T-helper 2 cell treated with Interferon-gamma antibody and Interleukin-4, amounts not matched to agents 5 μg/mL and 100 μg/mL, for 36 hours (primary cell): ENCODE measurements at regions not wholly inside any gene's neighbourhood (a gene's known extent, or its start where the extent isn't known, plus 50 kb on each side); places are given as distances from the start of the nearest gene placed in this dataset.
A peak's percentile ranks its signal among the peaks of the same experiment; 100 is the strongest.
"Not testable (repeated sequence)": the region's sequence is repeated elsewhere in the genome, so short reads cannot be mapped to it uniquely, and the experiment has no call there.

Source experiments
- DNase-seq: peaks from one replicate; pipeline ENCODE4 v3.0.0; 2021; ENCODE audit warnings: low spot score
- H3K27ac Mint-ChIP-seq: one replicate; pipeline ENCODE4 v1.8.0; 2021; ENCODE audit warnings: mild to moderate bottlenecking, mixed read lengths
- H3K27me3 Mint-ChIP-seq: one replicate; pipeline ENCODE4 v1.8.0; 2021; ENCODE audit warnings: low read depth, mixed read lengths
- H3K36me3 Mint-ChIP-seq: one replicate; pipeline ENCODE4 v1.8.0; 2021; ENCODE audit warnings: low read depth, mixed read lengths
- H3K4me1 Mint-ChIP-seq: one replicate; pipeline ENCODE4 v1.8.0; 2021; ENCODE audit warnings: low read depth, mixed read lengths
- H3K4me3 Mint-ChIP-seq: one replicate; pipeline ENCODE4 v1.8.0; 2022; ENCODE audit warnings: mild to moderate bottlenecking, moderate library complexity, mixed read lengths
- H3K9me3 Mint-ChIP-seq: one replicate; pipeline ENCODE4 v1.8.0; 2021; ENCODE audit warnings: mixed read lengths

- Mint-ChIP-seq H3K9me3 (no peaks in the 10 kb centered on the region), H3K4me1 (no peaks in the 10 kb centered on the region), H3K36me3 (no peaks in the 10 kb centered on the region), H3K27me3 (no peaks in the 10 kb centered on the region), H3K27ac (no peak overlapping the region), H3K4me3 (no peak overlapping the region)
- DNase-seq = no peak
Observed at GRCh38 chrX:136975684-136976470, 57.9 kb downstream of the GPR101 start.

DNA sequence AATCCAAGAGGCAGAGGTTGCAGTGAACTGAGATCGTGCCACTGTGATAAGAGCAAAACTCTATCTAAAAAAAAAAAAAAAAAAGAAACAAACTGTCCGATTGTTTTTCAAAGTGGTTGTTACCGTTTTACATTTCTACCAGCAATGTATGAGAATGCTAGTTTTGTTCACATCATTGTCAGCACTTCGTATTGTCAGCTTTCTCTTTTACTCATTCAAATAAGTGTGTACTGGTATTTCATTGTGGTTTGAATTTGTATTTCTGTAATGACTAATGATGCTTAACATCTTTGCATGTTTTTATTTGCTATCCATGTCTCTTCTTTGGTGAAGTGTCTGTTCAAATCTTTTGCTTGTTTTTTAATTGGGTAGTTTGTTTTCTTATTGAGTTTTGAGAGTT lies 65.8 kb downstream of the GPR101 start:
- no peak overlapping the region for H3K4me3 Mint-ChIP-seq
- no peaks in the 10 kb centered on the region for H3K36me3 Mint-ChIP-seq
- no peak for DNase-seq
- H3K9me3 Mint-ChIP-seq = no peaks in the 10 kb centered on the region
- H3K27ac Mint-ChIP-seq = no peak overlapping the region
- H3K27me3 Mint-ChIP-seq = no peaks in the 10 kb centered on the region
- peaks cover 3% of the 10 kb centered on the region for H3K4me1 Mint-ChIP-seq

DNA sequence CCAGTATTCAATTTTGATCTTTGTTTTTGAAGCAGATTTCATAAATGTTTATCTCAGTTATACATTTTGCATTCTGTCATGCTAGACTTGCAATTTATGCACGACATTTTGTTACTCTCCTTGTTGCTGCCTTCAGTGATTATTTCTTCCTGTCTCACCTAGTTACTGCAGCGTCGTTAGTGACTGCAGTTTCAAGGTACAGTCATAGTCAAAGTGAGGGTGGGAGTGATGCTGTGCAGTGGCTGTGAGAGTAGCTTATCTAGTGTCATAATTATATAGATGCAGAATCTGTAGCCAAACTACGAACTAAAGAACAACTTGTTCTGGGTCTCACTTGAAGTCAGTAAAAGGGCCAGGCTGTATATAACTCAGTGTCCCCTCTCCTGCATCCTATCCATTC lies 69.8 kb downstream of the GPR101 start:
- no peaks in the 10 kb centered on the region for H3K36me3 Mint-ChIP-seq
- no peaks in the 10 kb centered on the region for H3K27me3 Mint-ChIP-seq
- H3K27ac Mint-ChIP-seq = no peak overlapping the region
- H3K4me3 Mint-ChIP-seq = no peak overlapping the region
- H3K4me1 Mint-ChIP-seq = peaks cover 6% of the 10 kb centered on the region
- peak; percentile 6 for DNase-seq
- H3K9me3 Mint-ChIP-seq = no peaks in the 10 kb centered on the region

DNA sequence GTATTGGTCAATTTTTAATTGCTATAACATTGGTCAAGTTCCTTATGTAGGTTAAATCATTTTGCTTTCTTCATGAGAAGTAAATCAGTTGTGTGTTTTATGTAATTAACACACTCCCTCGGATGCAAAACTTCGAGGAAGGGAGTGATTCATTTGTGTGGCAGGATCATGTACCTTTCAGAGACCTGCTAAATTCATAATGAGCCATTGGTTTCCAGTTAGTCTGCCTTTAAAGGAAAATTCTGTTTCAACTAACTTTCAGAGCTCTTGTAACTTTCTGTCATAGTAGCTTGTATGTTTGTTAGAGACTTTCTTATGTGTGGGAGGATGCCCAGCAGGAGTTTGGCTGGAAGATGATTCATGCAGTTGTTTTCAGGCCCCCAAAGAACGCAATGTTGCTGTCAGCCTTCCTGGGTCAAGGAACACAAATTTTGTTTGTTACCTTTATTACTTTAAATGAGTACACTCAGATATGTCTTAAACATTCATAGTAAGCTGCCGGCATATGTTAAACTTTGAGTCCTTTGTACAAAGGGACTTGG lies 72.1 kb downstream of the GPR101 start:
- Mint-ChIP-seq H3K4me3 (no peak overlapping the region), H3K27me3 (no peaks in the 10 kb centered on the region), H3K9me3 (no peaks in the 10 kb centered on the region), H3K27ac (no peak overlapping the region), H3K36me3 (no peaks in the 10 kb centered on the region), H3K4me1 (peaks cover 2% of the 10 kb centered on the region)
- DNase-seq = no peak

DNA sequence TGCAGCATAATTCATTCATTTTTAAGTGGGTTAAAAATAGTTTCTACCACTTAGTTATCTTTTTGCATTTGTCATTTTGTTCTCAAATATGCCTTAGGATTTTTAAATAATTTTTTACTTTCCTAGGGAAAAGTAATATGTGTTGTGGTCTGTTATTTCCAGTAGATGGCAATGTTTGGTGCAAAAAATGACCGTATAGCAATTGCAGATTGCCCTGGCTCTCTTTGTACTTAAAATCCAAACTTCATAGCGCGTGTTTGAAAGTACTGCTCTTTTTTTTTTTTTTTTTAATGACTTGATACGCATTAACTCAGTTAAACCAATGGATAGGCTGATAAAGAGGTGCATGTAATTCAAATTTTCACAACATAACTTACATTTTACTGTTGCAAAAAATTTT lies 74.4 kb upstream of the RBMX start:
- Mint-ChIP-seq H3K36me3 (no peaks in the 10 kb centered on the region), H3K4me1 (no peaks in the 10 kb centered on the region), H3K27ac (no peak overlapping the region), H3K4me3 (no peak overlapping the region), H3K9me3 (no peaks in the 10 kb centered on the region), H3K27me3 (no peaks in the 10 kb centered on the region)
- DNase-seq = no peak

- Mint-ChIP-seq H3K4me1 (no peaks in the 10 kb centered on the region), H3K27me3 (no peaks in the 10 kb centered on the region), H3K4me3 (no peak overlapping the region), H3K27ac (no peak overlapping the region), H3K36me3 (no peaks in the 10 kb centered on the region), H3K9me3 (no peaks in the 10 kb centered on the region)
- DNase-seq = peak; percentile 37
Observed at GRCh38 chrX:136953867-136954787, 73.6 kb upstream of the RBMX start.

DNA sequence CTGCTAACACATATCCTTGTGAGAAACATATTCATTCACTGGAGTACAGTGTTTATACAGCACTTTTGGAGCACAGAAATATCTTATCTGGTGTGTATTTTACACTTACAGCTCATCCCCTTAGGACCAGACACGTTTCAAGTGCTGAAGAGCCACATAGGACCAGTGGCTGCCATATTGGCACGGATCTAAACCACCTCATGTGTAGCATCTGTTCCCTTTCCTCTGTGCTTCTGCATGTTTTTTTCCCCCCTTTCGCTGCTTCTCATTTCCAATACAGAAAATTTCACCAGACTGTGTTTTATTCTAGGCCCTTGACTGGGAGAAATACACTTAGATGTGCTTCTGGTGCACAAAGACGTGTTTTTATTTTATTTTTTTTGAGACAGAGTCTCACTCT lies 69.7 kb upstream of the RBMX start:
- no peak for DNase-seq
- H3K4me3 Mint-ChIP-seq = no peak overlapping the region
- H3K27me3 Mint-ChIP-seq = no peaks in the 10 kb centered on the region
- H3K4me1 Mint-ChIP-seq = no peaks in the 10 kb centered on the region
- no peaks in the 10 kb centered on the region for H3K36me3 Mint-ChIP-seq
- H3K9me3 Mint-ChIP-seq = no peaks in the 10 kb centered on the region
- H3K27ac Mint-ChIP-seq = no peak overlapping the region

GRCh38 chrX:136941396-136942337 lies 61.1 kb upstream of the RBMX start:
- no peak for DNase-seq
- Mint-ChIP-seq H3K4me3 (no peak overlapping the region), H3K27ac (no peak overlapping the region), H3K27me3 (no peaks in the 10 kb centered on the region), H3K9me3 (no peaks in the 10 kb centered on the region), H3K4me1 (peaks cover under 1% of the 10 kb centered on the region), H3K36me3 (no peaks in the 10 kb centered on the region)

DNA sequence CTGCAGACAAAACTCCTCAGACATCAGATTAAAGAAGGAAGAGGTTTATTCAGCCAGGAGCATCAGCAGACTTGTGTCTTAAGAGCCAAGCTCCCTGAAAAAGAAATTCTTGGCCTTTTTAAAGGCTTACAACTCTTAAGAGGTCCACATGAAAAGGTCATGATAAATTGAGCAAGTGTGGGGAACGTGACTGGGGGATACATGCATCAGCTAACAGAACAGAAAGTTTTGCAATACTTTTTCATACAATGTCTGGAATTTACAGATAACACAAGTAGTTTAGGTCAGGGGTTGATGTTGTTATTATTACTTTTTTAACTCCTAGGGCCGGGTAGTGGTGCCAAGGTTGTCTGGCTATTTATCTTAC lies 55.6 kb upstream of the RBMX start:
- Mint-ChIP-seq H3K36me3 (no peaks in the 10 kb centered on the region), H3K4me1 (peaks cover 20% of the 10 kb centered on the region), H3K4me3 (peak overlapping the region; percentile 77), H3K9me3 (no peaks in the 10 kb centered on the region), H3K27ac (peak overlapping the region; percentile 88), H3K27me3 (no peaks in the 10 kb centered on the region)
- no peak for DNase-seq

GRCh38 chrX:136935533-136936182 lies 55.1 kb upstream of the RBMX start:
- peak overlapping the region; percentile 88 for H3K27ac Mint-ChIP-seq
- H3K4me1 Mint-ChIP-seq = peaks cover 20% of the 10 kb centered on the region
- H3K36me3 Mint-ChIP-seq, H3K9me3 Mint-ChIP-seq, H3K27me3 Mint-ChIP-seq, DNase-seq: not testable (repeated sequence)
- peak overlapping the region; percentile 77 for H3K4me3 Mint-ChIP-seq

- H3K9me3 Mint-ChIP-seq, H3K36me3 Mint-ChIP-seq, DNase-seq, H3K27me3 Mint-ChIP-seq, H3K4me3 Mint-ChIP-seq: not testable (repeated sequence)
- Mint-ChIP-seq H3K4me1 (peaks cover 20% of the 10 kb centered on the region), H3K27ac (peak overlapping the region; percentile 31)
Observed at GRCh38 chrX:136934652-136935051, 54.1 kb upstream of the RBMX start.

GRCh38 chrX:136933611-136934145 lies 53.2 kb upstream of the RBMX start:
- Mint-ChIP-seq H3K9me3 (no peaks in the 10 kb centered on the region), H3K36me3 (no peaks in the 10 kb centered on the region), H3K4me3 (no peak overlapping the region), H3K27me3 (no peaks in the 10 kb centered on the region), H3K27ac (no peak overlapping the region), H3K4me1 (peaks cover 20% of the 10 kb centered on the region)
- DNase-seq = no peak

DNA sequence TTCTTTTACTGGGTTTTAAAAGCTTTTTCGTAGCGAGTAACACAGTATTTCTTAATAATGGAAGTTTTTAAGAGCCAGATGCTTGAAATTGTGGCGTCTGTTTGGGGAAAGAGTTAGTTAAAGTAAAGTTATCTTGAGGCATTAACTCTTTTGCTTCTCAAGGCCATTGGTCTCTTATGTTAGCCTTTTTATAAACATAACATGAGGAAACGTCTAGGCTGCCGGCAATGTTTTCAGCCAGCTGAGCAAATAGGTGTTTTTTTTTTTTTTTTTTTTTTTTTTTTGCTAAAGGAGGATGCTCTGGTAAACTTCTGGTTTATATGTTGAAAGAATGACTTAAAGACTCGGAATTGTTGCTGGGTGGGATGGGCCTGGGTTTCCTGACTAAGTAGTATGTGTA lies 51.1 kb upstream of the RBMX start:
- no peak for DNase-seq
- Mint-ChIP-seq H3K4me1 (peaks cover 19% of the 10 kb centered on the region), H3K36me3 (no peaks in the 10 kb centered on the region), H3K4me3 (no peak overlapping the region), H3K9me3 (no peaks in the 10 kb centered on the region), H3K27me3 (no peaks in the 10 kb centered on the region), H3K27ac (no peak overlapping the region)
